HG02610 (cell line): ENCODE measurements at regions not wholly inside any gene's neighbourhood (a gene's known extent, or its start where the extent isn't known, plus 50 kb on each side); places are given as distances from the start of the nearest gene placed in this dataset.

ENCODE experiments used
- ATAC-seq: cut with Tn5 transposase; IDR thresholded peaks from one replicate; pipeline ENCODE4 v1.9.1; 2021; ENCODE audit warnings: mild to moderate bottlenecking, moderate library complexity; ENCODE audit not compliant: unreplicated experiment

- peak; percentile 37 for ATAC-seq
Measured at GRCh38 chr12:92471551-92471950, 231.2 kb upstream of the PLEKHG7 start.

GRCh38 chr12:92470608-92471021 lies 232.2 kb upstream of the PLEKHG7 start:
- ATAC-seq, result peak; percentile 50

- ATAC-seq, result no peak
Measured at GRCh38 chr12:92469837-92470236, 233.0 kb upstream of the PLEKHG7 start.

- no peak for ATAC-seq
Measured at GRCh38 chr12:92468358-92469020, 234.3 kb upstream of the PLEKHG7 start.

GRCh38 chr12:92467886-92468285 lies 234.9 kb upstream of the PLEKHG7 start:
- ATAC-seq, result no peak

GRCh38 chr12:92466391-92467305 lies 236.1 kb upstream of the PLEKHG7 start:
- peak; percentile 29 for ATAC-seq

- no peak for ATAC-seq
Measured at GRCh38 chr12:92465786-92466295, 236.9 kb upstream of the PLEKHG7 start.

GRCh38 chr12:92464911-92465310 lies 237.9 kb upstream of the PLEKHG7 start:
- no peak for ATAC-seq

- no peak for ATAC-seq
Measured at GRCh38 chr12:92463171-92463570, 239.6 kb upstream of the PLEKHG7 start.

- no peak for ATAC-seq
Measured at GRCh38 chr12:92462527-92462926, 240.3 kb upstream of the PLEKHG7 start.

- ATAC-seq, result peak; percentile 67
Measured at GRCh38 chr12:92462049-92462448, 240.7 kb upstream of the PLEKHG7 start.

GRCh38 chr12:92459850-92460249 lies 242.9 kb upstream of the PLEKHG7 start:
- no peak for ATAC-seq

- no peak for ATAC-seq
Measured at GRCh38 chr12:92458996-92459395, 243.8 kb upstream of the PLEKHG7 start.

GRCh38 chr12:92457458-92458180 lies 245.2 kb upstream of the PLEKHG7 start:
- no peak for ATAC-seq

GRCh38 chr12:92452763-92453162 lies 250.0 kb upstream of the PLEKHG7 start:
- ATAC-seq, result no peak

GRCh38 chr12:92446083-92446460 lies 256.7 kb upstream of the PLEKHG7 start:
- peak; percentile 4 for ATAC-seq

GRCh38 chr12:92445253-92446082 lies 257.3 kb upstream of the PLEKHG7 start:
- ATAC-seq, result peak; percentile 76

- peak; percentile 34 for ATAC-seq
Measured at GRCh38 chr12:92444763-92445162, 258.0 kb upstream of the PLEKHG7 start.

GRCh38 chr12:92442782-92443181 lies 260.0 kb upstream of the PLEKHG7 start:
- no peak for ATAC-seq

GRCh38 chr12:92440072-92440471 lies 262.7 kb upstream of the PLEKHG7 start:
- ATAC-seq, result no peak
